A673 (cell line): ENCODE measurements at regions not wholly inside any gene's neighbourhood (a gene's known extent, or its start where the extent isn't known, plus 50 kb on each side); places are given as distances from the start of the nearest gene placed in this dataset.

Experiments
- BruUV-seq: library from RNA; stranded (reverse); fragments of 400-500 nt; replicated peaks from 2 replicates; lab custom pipeline; 2021; lab: Mats Ljungman, UMichigan
- CTCF ChIA-PET: fragments of 300-600 bp; sonication (Branson Sonifier 250); formaldehyde crosslinking; loops from one replicate; lab custom pipeline; 2022; ENCODE audit warnings: antibody characterized with exemption; lab: Charles Lee
- POLR2A ChIA-PET: fragments of 300-600 bp; sonication (Branson Sonifier 250); formaldehyde crosslinking; loops from one replicate; lab custom pipeline; 2022; ENCODE audit warnings: antibody characterized with exemption; ENCODE audit not compliant: low non-redundant PET; lab: Charles Lee
- DNase-seq: peaks from one replicate; pipeline ENCODE4 v3.0.0-alpha.2; 2015; ENCODE audit warnings: low spot score
- H3K27ac ChIP-seq: fragments of 200-600 bp; sonication (generic); 2 replicates; pipeline ENCODE4 v1.5.1; 2016; ENCODE audit warnings: mixed run types, low read depth, mild to moderate bottlenecking, mixed read lengths, antibody characterized with exemption, low read length; ENCODE audit not compliant: poor library complexity, severe bottlenecking
- H3K27me3 ChIP-seq: fragments of 200-600 bp; sonication (generic); replicated peaks from 2 replicates; pipeline ENCODE4 v1.6.1; 2017; ENCODE audit warnings: mixed run types, low read depth, mild to moderate bottlenecking, mixed read lengths, antibody characterized with exemption, low read length; ENCODE audit not compliant: insufficient read depth, poor library complexity
- H3K36me3 ChIP-seq: fragments of 200-600 bp; sonication (generic); 2 replicates; pipeline ENCODE4 v1.6.1; 2016; ENCODE audit warnings: mixed run types, mild to moderate bottlenecking, mixed read lengths, antibody characterized with exemption, low read length; ENCODE audit not compliant: insufficient read depth, poor library complexity, severe bottlenecking
- H3K4me1 ChIP-seq: fragments of 200-600 bp; sonication (generic); 2 replicates; pipeline ENCODE4 v1.6.1; 2017; ENCODE audit warnings: mixed run types, mild to moderate bottlenecking, mixed read lengths, antibody characterized with exemption, low read length; ENCODE audit not compliant: insufficient read depth, poor library complexity, severe bottlenecking
- H3K4me3 ChIP-seq: fragments of 200-600 bp; sonication (generic); 2 replicates; pipeline ENCODE4 v1.5.1; 2016; ENCODE audit warnings: low read depth, mixed run types, mild to moderate bottlenecking, mixed read lengths, low read length; ENCODE audit not compliant: poor library complexity, severe bottlenecking
- H3K9me3 ChIP-seq: fragments of 200-600 bp; sonication (generic); 2 replicates; pipeline ENCODE4 v1.6.1; 2016; ENCODE audit warnings: mixed run types, low read depth, mild to moderate bottlenecking, mixed read lengths, antibody characterized with exemption, low read length; ENCODE audit not compliant: poor library complexity, severe bottlenecking
- CTCF ChIP-seq: fragments of 300-800, 200-600 bp; sonication (generic); conservative IDR thresholded peaks from 2 replicates; pipeline ENCODE4 v1.5.1; 2017; ENCODE audit warnings: low read depth, mild to moderate bottlenecking, antibody characterized with exemption, low read length, moderate library complexity, mixed read lengths
- EZH2 ChIP-seq: fragments of 200-600 bp; sonication (generic); IDR thresholded peaks from 2 replicates; pipeline ENCODE4 v1.6.1; 2017; ENCODE audit warnings: borderline replicate concordance, low read depth, mild to moderate bottlenecking, mixed read lengths, antibody characterized with exemption, low read length; ENCODE audit not compliant: poor library complexity, severe bottlenecking
- intact Hi-C: fragments of 100-400 bp; cut with micrococcal nuclease; formaldehyde crosslinking; loops from one replicate; pipeline ENCODE4 v1.10.0; 2022; ENCODE audit not compliant: unreplicated experiment

GRCh38 chr13:63972328-63972727 is 2556.7 kb upstream of the PCDH20 start:
- no TSS peak for BruUV-seq
- TF ChIP-seq EZH2 = no peak
- TF ChIP-seq CTCF = no peak
- intact Hi-C loops = no loop called here
- H3K4me3 ChIP-seq = no peak overlapping the region
- H3K27ac ChIP-seq = no peak overlapping the region
- no peaks in the 10 kb centered on the region for H3K4me1 ChIP-seq
- H3K36me3 ChIP-seq = no peaks in the 10 kb centered on the region
- H3K9me3 ChIP-seq = no peaks in the 10 kb centered on the region
- ChIA-PET POLR2A (no interaction called here), CTCF (no interaction called here)
- H3K27me3 ChIP-seq = no peaks in the 10 kb centered on the region
- DNase-seq = no peak

DNA sequence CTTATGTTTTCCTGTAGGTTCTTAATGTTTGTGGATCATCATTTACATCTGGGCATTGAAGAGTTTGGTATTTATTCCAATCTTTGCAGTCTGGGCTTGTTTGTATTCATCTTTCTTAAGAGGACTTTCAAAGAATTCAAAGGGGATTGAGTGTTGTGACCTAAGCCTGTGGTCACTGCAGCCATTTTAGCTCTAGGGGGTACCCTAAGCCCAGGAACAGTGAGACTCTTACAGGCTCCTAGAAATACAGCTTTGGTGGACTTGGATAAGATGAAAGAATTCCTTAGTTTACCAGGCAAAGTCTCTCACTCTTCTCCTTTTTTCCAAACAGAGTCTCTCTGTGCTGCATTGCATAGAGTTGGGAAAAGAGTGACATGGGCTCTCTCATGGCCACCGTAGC is 2539.0 kb upstream of the PCDH20 start:
- no peaks in the 10 kb centered on the region for H3K4me1 ChIP-seq
- peaks cover 3% of the 10 kb centered on the region for H3K9me3 ChIP-seq
- H3K4me3 ChIP-seq = no peak overlapping the region
- CTCF ChIA-PET = no interaction called here
- H3K27ac ChIP-seq = no peak overlapping the region
- TF ChIP-seq EZH2 (no peak), CTCF (no peak)
- intact Hi-C loops = no loop called here
- DNase-seq = no peak
- no peaks in the 10 kb centered on the region for H3K36me3 ChIP-seq
- POLR2A ChIA-PET = no interaction called here
- no TSS peak for BruUV-seq
- no peaks in the 10 kb centered on the region for H3K27me3 ChIP-seq

DNA sequence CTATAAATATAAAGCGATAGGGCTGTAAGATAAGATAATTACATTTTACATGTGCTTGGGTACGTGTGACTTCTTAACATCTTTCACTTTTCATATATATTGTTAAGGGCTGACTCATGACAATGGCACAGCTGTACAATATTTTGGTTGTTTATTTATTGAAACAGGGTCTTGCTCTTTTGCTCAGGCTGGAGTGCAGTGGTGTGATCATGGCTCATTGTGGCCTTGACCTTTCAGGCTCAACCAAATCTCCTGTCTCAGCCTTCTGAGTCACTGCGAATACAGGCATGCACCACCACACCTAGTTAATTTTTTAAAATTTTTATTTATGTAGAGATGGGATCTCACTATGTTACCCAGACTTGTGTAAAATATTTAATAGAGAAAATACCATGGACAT is 2532.4 kb upstream of the PCDH20 start:
- POLR2A ChIA-PET = no interaction called here
- intact Hi-C loops = no loop called here
- H3K9me3 ChIP-seq = no peaks in the 10 kb centered on the region
- no peaks in the 10 kb centered on the region for H3K27me3 ChIP-seq
- H3K4me1 ChIP-seq = peaks cover 8% of the 10 kb centered on the region
- H3K36me3 ChIP-seq = no peaks in the 10 kb centered on the region
- H3K27ac ChIP-seq = no peak overlapping the region
- H3K4me3 ChIP-seq = no peak overlapping the region
- CTCF ChIA-PET = no interaction called here
- no peak for DNase-seq
- TF ChIP-seq CTCF (no peak), EZH2 (no peak)
- BruUV-seq = no TSS peak
